ENCODE measurements at regions not wholly inside any gene's neighbourhood (a gene's known extent, or its start where the extent isn't known, plus 50 kb on each side); places are given as distances from the start of the nearest gene placed in this dataset.

DNA sequence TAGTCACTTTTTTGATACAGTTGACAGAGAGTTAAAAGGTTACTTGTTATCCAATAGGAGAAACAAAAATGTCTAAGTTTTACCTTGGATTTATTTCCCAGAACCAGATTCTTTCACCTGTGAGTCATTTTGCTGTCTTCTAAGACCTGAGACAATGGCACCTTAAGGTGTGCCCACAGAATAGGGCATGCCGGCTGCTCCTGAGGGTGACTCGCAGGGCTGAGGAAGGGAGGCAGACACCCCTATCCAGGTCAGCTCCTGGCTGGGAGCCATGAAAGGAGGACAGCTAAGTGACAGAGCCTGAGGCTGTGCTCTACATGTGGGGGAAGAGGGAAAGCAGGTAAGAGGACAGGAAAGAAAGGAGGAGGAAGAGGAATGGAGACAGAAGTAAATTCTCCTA lies 67.8 kb downstream of the RASSF10 start:
- no peak overlapping the region for H3K4me3 ChIP-seq (replicated peaks in 1 of 2; ENCODE audit: low read depth in 2 of 2, low read length in 2 of 2)
- no peak for DNase-seq (ENCODE audit: low read depth in 2 of 2)
- TF ChIP-seq, protein P1, sequence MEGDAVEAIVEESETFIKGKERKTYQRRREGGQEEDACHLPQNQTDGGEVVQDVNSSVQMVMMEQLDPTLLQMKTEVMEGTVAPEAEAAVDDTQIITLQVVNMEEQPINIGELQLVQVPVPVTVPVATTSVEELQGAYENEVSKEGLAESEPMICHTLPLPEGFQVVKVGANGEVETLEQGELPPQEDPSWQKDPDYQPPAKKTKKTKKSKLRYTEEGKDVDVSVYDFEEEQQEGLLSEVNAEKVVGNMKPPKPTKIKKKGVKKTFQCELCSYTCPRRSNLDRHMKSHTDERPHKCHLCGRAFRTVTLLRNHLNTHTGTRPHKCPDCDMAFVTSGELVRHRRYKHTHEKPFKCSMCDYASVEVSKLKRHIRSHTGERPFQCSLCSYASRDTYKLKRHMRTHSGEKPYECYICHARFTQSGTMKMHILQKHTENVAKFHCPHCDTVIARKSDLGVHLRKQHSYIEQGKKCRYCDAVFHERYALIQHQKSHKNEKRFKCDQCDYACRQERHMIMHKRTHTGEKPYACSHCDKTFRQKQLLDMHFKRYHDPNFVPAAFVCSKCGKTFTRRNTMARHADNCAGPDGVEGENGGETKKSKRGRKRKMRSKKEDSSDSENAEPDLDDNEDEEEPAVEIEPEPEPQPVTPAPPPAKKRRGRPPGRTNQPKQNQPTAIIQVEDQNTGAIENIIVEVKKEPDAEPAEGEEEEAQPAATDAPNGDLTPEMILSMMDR (IDR thresholded peaks at IDR 0.05; ENCODE audit: low read depth, low read length) = no peak

DNA sequence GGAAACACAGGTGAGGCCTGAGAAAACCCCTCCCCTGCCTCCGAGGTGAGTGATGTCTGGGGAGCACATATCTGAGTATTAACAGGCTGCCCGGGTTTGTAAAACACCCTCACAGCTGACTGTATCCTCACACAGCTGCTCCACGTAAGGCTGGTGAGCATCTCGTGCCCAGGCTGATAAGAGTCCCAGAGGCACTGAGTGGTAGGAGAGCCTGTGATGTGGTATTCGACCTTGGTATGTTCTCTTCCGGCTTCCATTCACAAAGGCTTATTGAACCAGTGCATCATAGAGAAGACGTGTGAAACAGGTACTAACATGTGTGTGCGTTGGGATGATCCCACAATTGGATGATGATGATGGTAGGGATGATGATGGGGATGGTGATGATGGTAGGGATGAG lies 71.7 kb downstream of the RASSF10 start:
- TF ChIP-seq, protein P1 (IDR thresholded peaks at IDR 0.05; ENCODE audit: low read depth, low read length) = no peak
- DNase-seq (ENCODE audit: low read depth in 2 of 2) = no peak
- no peak overlapping the region for H3K4me3 ChIP-seq (replicated peaks in 1 of 2; ENCODE audit: low read depth in 2 of 2, low read length in 2 of 2)

DNA sequence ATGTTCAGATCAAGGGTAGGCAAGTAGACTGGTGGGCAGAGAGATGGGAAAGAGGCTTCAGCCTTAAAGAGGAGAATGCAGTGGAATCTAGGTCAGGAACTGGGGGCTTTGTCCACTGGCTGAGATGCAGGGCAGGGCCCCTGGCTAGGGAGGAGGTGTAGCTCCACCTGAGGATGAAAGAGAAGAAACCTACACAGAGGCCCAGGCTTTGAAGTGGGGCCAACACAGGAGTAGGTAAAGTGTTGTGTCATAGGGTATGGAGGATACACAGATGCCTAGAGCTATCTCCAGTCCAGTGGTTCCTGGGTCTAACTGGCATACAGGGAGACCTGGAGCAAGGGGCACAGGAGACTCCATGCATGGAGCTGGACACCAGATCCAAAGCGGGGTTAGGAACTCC lies 73.5 kb downstream of the RASSF10 start:
- H3K4me3 ChIP-seq (replicated peaks in 1 of 2; ENCODE audit: low read depth in 2 of 2, low read length in 2 of 2) = no peak overlapping the region
- TF ChIP-seq, protein P1 (IDR thresholded peaks at IDR 0.05; ENCODE audit: low read depth, low read length) = no peak
- DNase-seq (ENCODE audit: low read depth in 2 of 2) = no peak

DNA sequence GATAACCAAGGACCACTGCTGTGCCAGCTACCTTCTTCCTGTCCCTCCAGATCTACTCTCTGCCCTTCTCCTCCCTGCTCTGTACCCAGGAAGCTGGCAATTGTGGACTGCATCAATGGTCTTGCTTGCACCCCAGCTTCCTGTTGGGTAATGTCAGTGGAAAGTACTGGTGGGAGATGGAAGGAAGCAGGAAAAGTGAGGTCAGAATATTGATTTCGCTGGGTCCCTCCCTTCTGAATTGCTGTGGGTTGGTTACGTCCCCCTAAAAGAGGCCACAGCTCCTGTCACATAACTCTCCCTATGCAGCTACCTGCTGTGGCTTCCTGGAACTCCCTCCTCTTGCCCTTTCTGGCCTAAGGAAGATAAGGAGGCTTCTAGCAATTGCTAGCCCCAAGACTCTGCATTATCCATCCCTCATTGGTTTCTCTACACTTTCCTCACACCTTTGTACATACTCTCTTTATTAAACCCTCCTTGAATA lies 81.2 kb downstream of the RASSF10 start:
- H3K4me3 ChIP-seq (replicated peaks in 1 of 2; ENCODE audit: low read depth in 2 of 2, low read length in 2 of 2) = no peak overlapping the region
- DNase-seq (ENCODE audit: low read depth in 2 of 2) = no peak
- TF ChIP-seq, protein P1 (IDR thresholded peaks at IDR 0.05; ENCODE audit: low read depth, low read length) = no peak

DNA sequence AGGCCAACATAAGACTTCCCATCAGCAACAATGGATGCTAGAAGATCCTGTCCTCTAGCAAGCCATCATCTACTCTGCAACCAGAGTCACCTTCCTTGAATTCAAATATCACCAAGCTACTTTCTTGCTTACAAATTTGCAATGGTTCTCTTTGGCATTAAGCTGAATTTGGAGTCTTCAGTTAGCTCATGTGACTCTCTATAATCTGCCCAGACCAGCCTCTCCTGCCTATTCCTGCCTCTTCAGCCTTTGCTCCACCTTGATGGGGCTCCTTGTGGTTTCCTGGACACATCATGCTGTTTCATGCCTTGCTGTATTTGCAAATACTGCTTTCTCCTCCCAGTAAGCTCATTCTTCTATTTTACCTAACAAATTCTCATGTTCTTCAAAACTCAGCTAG lies 82.3 kb downstream of the RASSF10 start:
- no peak for DNase-seq (ENCODE audit: low read depth in 2 of 2)
- no peak overlapping the region for H3K4me3 ChIP-seq (replicated peaks in 1 of 2; ENCODE audit: low read depth in 2 of 2, low read length in 2 of 2)
- TF ChIP-seq, protein P1 (IDR thresholded peaks at IDR 0.05; ENCODE audit: low read depth, low read length) = no peak

DNA sequence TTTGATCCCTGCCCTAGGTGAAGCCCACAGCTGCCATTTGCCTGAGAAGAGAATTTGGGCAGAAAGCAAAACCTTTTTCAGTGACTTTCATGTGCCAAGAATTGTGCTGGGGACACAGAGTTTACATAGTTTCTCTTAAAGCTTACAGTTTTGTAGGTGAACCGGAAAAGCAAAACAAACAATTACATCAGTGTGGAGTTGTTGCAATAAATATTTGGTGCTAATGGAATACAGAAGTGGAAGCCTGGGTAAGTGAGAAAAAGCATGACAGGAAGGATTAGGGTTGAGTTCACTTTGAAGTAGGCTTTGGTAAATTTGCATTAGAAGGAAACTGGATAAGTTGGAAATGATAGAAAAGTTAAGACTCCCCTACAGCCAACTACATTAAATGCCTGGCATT lies 82.7 kb downstream of the RASSF10 start:
- TF ChIP-seq, protein P1 (IDR thresholded peaks at IDR 0.05; ENCODE audit: low read depth, low read length) = no peak
- no peak overlapping the region for H3K4me3 ChIP-seq (replicated peaks in 1 of 2; ENCODE audit: low read depth in 2 of 2, low read length in 2 of 2)
- DNase-seq (ENCODE audit: low read depth in 2 of 2) = no peak
